HepG2 (cell line): ENCODE measurements at regions not wholly inside any gene's neighbourhood (a gene's known extent, or its start where the extent isn't known, plus 50 kb on each side); places are given as distances from the start of the nearest gene placed in this dataset.

Source experiments
- EZH2 ChIP-seq: conservative IDR thresholded peaks from 2 replicates; pipeline ENCODE4 v1.6.1; 2012; ENCODE audit warnings: mild to moderate bottlenecking, low read depth, low read length, moderate library complexity
- MBD4 ChIP-seq: IDR thresholded peaks from 2 replicates; pipeline ENCODE4 v1.6.1; 2012; ENCODE audit warnings: low read length, inconsistent platforms, borderline replicate concordance
- TAF1 ChIP-seq: sonication (generic); formaldehyde crosslinking; IDR thresholded peaks from 2 replicates; pipeline ENCODE4 v1.4.0; 2020; ENCODE audit warnings: missing genetic modification reagents
- ZNF570 ChIP-seq: sonication (generic); formaldehyde crosslinking; IDR thresholded peaks from 2 replicates; pipeline ENCODE4 v1.4.0; 2020; ENCODE audit warnings: mild to moderate bottlenecking, missing genetic modification reagents, borderline replicate concordance
- TF ChIP-seq, protein P1 (sequence below): sonication (generic); formaldehyde crosslinking; IDR thresholded peaks from 2 replicates; pipeline ENCODE4 v1.5.0; 2020; ENCODE audit warnings: missing genetic modification reagents
- TF ChIP-seq, protein P2 (sequence below): sonication (generic); formaldehyde crosslinking; IDR thresholded peaks from 2 replicates; pipeline ENCODE4 v1.5.0; 2020; ENCODE audit warnings: mild to moderate bottlenecking, missing genetic modification reagents, moderate library complexity

DNA sequence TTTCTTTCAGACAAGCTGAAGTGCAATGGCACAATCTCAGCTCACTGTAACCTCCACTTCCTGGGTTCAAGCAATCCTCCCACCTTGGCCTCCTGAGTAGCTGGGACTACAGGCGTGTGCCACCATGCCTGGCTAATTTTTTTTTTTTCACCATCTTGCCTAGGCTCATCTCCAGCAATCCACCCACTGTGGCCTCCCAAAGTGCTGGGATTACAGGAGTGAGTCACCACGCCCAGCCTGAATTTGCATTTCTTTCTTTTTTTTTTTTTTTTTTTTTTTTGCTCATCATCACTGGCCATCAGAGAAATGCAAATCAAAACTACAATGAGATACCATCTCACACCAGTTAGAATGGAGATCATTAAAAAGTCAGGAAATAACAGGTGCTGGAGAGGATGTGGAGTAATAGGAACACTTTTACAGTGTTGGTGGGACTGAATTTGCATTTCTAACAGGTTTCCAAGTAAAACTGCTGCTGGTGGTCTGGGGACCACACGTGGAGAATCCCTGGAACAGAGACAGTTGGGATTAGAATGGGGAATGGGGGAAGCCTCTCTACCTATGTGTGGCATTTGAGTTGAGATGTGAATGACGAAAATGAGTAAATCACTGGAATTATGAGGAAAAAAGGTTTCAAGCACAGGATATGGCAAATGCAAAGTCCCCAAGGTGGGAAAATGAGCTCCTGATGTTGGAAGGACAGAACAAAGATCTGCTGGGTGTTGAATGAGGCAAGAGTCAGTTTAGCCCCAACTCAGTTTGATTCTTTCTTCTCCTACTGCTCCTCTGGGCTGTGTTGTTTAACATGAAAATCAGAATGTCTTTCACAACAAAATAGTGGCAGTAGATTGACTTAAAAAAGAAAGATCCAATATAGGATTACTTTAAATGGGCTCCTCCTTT, 88.8 kb upstream of the MAP4K4 start:
- TF ChIP-seq EZH2: no peak
- TF ChIP-seq ZNF570: no peak
- TF ChIP-seq, protein P1, sequence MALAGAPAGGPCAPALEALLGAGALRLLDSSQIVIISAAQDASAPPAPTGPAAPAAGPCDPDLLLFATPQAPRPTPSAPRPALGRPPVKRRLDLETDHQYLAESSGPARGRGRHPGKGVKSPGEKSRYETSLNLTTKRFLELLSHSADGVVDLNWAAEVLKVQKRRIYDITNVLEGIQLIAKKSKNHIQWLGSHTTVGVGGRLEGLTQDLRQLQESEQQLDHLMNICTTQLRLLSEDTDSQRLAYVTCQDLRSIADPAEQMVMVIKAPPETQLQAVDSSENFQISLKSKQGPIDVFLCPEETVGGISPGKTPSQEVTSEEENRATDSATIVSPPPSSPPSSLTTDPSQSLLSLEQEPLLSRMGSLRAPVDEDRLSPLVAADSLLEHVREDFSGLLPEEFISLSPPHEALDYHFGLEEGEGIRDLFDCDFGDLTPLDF (CRISPR knock-in tag): no peak
- TF ChIP-seq, protein P2, sequence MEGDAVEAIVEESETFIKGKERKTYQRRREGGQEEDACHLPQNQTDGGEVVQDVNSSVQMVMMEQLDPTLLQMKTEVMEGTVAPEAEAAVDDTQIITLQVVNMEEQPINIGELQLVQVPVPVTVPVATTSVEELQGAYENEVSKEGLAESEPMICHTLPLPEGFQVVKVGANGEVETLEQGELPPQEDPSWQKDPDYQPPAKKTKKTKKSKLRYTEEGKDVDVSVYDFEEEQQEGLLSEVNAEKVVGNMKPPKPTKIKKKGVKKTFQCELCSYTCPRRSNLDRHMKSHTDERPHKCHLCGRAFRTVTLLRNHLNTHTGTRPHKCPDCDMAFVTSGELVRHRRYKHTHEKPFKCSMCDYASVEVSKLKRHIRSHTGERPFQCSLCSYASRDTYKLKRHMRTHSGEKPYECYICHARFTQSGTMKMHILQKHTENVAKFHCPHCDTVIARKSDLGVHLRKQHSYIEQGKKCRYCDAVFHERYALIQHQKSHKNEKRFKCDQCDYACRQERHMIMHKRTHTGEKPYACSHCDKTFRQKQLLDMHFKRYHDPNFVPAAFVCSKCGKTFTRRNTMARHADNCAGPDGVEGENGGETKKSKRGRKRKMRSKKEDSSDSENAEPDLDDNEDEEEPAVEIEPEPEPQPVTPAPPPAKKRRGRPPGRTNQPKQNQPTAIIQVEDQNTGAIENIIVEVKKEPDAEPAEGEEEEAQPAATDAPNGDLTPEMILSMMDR: no peak
- TF ChIP-seq MBD4: no peak
- no peak for TF ChIP-seq TAF1 (CRISPR knock-in tag)
